ENCODE measurements at regions not wholly inside any gene's neighbourhood (a gene's known extent, or its start where the extent isn't known, plus 50 kb on each side); places are given as distances from the start of the nearest gene placed in this dataset.
"Not testable (repeated sequence)": the region's sequence is repeated elsewhere in the genome, so short reads cannot be mapped to it uniquely, and the experiment has no call there.

DNA sequence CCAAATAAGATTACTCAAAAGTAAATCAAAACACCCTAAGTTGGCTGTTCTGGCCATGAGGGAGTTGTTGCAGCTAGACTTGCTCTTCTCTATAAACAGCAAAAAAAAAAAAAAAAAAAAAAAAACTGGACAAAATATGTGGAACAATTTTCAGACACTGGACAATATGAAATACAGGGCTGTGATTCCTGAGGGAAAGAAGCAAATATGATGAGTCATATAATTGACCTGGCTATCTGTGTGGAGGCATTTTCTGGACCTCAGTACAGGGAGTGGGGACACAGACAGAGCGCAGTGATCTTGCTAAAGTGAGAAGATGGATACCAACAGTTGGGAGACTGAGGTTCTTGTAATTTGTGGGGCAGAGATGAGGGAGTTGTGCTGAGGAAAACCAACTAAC lies 192.0 kb upstream of the HAND2 start:
- DNase-seq (ENCODE audit: low read depth in 4 of 4, low spot score in 3 of 4): no peak

DNA sequence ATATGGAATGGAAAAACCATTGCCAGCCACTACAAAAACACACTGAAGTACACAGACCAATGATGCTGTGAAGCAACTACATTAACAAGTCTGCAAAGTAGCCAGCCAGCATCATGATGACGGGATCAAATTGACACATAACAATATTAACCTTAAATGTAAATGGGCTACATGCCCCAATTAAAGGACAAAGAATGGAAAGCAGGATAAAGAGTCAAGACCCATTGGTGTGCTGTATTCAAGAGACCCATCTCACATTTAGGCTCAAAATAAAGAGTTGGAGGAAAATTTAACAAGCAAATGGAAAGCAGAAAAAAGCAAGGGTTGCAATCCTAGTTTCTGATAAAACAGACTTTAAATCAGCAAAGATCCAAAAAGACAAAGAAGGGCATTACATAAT lies 188.5 kb upstream of the HAND2 start:
- DNase-seq (ENCODE audit: low read depth in 4 of 4, low spot score in 3 of 4): not testable (repeated sequence)

DNA sequence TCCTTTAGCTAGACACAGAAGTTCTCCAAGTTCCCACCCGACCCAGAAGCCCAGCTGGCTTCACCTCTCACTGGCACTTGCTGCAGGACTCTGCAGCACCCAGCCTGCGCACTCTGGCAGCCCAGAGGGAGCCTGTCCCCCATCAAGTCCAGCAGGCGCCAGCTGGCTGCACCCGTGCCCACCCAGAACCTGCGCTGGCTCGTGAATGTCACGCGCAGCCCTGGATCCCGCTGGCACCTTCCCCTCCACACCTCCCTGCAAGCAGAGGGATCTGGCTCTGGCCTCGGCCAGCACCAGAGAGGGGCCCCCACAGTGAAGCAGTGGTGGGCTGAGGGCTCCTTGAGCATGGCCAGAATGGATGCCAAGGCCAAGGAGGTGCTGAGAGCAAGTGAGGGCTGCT lies 187.6 kb upstream of the HAND2 start:
- DNase-seq (ENCODE audit: low read depth in 4 of 4, low spot score in 3 of 4): no peak

DNA sequence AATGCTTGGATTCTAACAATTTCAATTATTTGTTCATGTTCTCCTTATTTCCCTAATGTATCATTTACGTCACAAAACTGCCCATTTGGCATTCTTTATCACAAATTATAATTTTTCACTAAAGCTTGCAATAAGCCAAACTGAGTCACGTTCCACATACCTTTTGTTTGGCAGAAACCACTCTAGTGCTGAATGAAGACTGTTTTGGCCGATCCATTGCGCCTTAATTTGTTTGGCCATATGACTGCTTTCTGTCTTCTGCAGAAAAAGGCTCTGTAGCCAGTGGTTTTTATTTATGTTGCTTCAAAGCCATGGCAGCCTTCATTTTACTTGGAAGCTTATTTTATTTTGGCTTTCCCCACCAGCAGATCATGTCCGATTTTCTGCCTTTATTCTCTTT lies 184.4 kb upstream of the HAND2 start:
- no peak for DNase-seq (ENCODE audit: low read depth in 4 of 4, low spot score in 3 of 4)

DNA sequence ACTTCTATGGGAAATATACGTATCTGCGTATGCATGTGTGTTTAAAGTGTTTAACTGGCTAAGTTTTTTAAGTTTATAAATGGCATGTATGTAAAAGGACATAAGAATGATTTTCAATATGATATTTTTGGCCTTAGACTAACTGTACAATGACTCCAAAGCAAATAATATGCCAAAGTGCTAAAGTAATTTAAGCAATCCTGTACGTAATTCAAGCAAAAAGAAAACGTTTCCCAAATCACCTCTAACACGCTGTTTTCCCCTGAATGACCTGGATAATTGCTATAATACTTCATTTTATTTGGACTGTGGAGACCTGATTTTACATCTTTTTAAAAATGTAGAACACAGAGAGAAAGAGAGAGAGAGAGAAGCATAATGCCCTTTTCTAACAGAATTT lies 183.0 kb upstream of the HAND2 start:
- no peak for DNase-seq (ENCODE audit: low read depth in 4 of 4, low spot score in 3 of 4)

DNA sequence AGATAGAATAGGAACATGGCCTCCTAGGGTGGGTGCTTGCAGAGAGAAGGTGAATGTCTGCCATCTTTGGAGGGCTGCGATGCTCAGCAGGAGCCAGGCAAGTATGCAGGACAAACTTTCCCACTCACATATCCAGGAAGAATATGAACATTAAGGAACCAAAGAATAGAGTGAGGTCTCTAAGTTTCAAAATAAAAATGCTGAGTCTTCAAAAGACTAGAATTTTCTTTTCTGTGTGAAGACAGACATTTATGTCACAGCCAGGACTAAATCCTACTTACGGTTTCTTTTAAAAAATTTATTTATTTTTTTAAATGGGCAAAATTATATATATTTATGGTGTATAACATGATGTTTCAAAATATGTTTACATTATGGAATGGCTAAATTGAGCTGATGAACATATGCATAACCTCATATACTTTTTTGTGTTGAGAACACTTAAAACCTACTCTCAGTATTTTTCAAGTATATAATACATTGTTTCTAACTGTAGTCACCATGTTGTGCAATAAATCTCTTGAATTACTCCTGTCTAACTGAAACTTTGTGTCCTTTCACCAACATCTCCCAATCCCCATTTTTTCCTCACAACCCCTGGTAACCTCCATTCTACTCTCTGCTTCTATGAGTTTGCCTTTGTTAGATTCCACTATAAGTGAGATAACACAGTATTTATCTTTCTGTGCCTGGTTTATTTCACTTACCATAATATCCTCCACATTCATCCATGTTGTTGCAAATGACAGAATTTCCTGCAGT lies 177.8 kb upstream of the HAND2 start:
- DNase-seq (ENCODE audit: low read depth in 4 of 4, low spot score in 3 of 4): no peak

DNA sequence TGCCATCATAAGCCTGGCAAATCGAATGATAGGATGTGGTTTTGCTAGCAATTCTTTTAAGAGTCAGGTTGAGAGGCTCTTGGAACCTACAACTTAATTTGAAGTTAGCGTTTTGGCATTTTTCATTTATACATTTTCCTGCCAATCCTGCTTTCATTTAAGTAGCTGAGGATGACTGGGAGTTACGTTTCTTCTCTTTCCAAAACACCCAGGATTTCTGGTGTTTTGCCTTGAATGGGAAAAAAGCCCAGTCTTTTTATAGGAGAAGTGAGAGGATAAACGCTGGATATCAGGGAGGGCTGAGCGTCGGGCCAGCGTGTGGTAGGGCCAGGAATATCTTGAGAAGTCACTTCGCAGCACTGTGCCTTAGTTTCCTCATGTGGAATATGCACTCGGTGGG lies 174.2 kb upstream of the HAND2 start:
- no peak for DNase-seq (ENCODE audit: low read depth in 4 of 4, low spot score in 3 of 4)

DNA sequence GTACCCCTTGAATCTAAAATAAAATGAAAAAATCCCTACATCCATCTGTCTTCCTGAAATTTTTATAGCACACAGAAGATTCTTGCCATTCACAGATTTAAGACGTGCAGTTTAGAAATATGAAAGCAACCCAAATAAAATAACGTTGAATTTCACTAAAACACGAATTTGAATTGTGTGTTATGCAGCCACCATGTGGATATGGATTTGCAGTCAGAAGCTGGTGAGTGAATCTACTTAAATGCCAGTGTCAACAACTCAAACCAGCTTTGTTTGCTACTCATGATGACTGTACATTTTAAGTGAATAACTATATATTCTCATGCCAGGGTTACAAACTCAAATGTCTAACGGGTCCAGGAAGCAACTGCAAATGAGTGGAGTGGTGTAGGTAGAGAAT lies 173.0 kb upstream of the HAND2 start:
- DNase-seq (ENCODE audit: low read depth in 4 of 4, low spot score in 3 of 4): no peak

DNA sequence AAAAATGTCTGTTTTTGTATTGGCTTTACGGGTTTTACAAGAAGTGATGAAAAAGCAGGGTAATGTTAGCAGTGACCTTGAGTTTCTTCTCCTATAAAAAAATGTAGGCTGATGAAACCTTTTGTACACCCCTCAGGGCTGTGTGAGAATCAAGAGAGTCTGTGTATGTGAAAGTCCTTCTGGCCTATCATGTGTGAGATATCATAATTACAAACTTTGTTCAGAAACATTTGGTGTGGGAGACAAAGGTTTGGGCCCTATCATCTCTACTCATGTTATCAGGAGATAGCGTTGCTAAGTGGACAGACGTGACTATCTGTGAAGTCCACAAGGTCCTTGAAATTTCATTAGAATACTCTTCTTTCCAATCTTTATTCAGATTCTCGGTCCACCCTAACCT lies 170.6 kb upstream of the HAND2 start:
- DNase-seq (ENCODE audit: low read depth in 4 of 4, low spot score in 3 of 4): no peak

DNA sequence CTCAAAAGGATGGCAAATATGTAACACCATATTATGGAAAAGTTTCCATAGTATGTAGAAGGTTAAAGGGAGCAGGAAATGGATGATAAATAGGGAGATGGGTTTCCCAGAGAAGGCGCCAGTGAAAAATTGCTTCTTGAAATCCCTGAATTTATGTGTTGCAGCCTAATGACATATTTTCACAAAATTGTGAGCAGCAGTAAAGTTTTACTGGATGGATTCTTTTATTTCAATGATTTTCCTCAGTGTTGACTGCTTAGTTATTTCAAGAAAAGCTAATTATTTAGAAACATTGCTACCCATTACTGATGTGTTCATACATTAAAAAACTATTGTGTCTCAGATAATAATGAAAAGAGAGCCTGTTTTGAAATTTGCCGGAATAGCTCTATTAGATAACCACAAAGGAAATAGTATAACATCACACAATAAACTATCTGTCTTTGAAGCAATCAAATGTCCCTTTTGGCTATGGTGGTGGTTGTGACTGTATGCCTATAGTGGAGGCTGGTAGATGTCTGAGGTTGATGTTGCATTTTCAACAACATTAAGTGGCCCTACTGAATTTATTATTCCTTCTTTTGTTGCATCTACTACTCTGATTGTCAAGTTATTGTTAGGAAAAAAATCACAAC lies 169.9 kb upstream of the HAND2 start:
- no peak for DNase-seq (ENCODE audit: low read depth in 4 of 4, low spot score in 3 of 4)

DNA sequence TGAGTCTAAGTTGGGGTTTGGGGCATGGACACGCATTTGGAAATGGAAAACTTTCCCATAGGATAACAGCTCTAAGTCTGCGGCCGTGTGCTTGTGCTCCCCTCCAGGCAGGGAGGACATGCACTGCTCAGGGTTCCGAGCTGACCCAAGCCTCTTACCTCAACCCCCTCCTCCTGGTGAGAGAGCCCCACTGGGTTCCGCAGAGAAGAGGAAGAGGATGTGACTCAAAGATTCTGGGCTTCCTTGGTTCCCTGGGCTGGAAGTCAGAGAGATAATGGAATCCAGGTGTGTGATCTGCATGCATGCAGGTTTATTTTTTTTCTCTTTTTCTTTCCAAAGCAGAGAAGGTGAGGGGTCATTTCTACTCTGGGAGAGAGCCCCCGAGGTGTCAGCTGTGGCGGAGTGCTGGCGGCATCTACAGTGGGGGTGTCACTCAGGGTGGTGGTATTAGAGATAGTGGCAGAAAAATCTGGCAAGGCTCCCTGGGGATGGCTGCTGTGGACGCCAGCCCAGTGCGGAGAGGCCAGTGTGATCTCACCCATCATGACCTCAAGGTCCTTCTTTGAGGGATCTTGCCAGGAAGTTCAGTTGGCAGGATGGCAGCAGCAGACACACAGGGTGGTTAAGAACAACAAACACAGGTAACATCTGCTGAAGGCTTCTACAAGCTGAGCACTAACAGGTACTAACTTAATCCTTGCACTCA lies 168.7 kb upstream of the HAND2 start:
- DNase-seq (ENCODE audit: low read depth in 4 of 4, low spot score in 3 of 4): no peak

DNA sequence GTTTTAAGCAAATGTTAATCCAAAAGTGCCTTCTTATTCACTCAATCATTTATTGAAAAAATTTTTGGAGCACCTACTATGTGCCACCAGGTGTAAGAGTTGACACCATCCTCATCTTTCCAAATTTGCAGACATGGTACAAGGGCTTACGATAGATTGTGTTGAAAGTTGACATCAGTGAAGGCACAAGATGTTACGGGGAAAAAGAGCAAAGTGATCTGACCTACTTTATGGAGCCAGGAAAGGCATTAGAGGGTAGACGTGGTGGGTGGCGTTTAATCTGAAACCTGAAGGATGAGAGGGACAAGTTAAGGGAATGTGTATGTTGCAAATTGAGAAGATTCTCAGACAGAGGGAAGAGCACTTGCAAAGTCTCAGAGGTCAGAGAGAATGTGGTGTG lies 167.8 kb upstream of the HAND2 start:
- no peak for DNase-seq (ENCODE audit: low read depth in 4 of 4, low spot score in 3 of 4)

DNA sequence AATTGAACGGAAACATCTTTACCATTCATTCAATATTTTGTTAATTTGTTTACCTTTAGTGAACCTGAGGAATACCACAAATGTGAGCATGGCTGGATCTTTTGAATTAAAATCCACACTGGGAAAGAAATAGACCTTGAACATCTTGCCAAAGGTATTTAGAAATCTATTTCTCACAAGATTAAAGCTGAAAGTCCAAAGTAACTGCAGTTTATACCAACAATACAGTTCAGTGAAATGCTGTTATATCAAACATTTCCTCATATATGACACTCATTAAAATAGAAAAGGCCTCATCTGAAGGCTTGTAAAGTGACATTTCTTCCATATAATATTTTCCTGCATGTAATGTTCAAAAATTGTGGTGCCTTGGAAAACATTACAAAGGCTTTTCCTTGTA lies 166.5 kb upstream of the HAND2 start:
- DNase-seq (ENCODE audit: low read depth in 4 of 4, low spot score in 3 of 4): no peak

DNA sequence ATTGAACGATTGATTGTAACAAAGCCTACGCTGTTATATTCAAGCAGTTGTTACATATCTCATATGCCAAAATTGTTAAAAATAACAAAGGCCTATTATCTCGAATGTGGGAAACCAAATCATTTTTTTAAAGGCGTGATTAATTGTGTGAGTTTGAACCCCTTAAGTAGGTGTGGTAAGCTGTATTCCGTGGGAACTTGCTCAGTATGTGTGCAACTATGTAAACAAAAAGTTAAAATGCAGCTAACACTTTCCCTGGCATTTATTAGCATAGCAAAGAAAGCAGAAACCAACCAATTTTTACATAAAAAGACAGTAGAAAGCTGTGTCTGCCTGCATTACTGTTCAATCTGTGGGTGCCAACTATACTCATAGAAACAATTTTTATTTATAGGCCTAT lies 166.0 kb upstream of the HAND2 start:
- no peak for DNase-seq (ENCODE audit: low read depth in 4 of 4, low spot score in 3 of 4)

DNA sequence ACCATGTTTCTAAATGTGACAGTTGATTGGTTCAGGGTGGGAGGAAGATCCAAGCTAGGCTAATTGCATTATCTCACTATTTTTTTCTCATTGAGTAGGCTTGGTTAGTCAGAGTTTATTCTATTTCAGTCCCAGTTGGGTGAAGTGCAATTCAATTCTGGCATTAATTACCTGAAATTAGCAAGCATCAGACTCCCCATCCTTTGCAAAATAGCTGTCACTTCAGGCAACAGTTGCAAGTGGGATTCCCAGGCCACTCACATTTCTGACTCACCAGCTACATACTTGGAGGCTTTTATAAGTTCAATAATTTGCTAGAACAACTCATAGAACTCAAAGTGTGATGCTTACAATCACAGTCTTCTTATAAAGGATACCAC lies 155.8 kb upstream of the HAND2 start:
- DNase-seq (ENCODE audit: low read depth in 4 of 4, low spot score in 3 of 4): no peak

DNA sequence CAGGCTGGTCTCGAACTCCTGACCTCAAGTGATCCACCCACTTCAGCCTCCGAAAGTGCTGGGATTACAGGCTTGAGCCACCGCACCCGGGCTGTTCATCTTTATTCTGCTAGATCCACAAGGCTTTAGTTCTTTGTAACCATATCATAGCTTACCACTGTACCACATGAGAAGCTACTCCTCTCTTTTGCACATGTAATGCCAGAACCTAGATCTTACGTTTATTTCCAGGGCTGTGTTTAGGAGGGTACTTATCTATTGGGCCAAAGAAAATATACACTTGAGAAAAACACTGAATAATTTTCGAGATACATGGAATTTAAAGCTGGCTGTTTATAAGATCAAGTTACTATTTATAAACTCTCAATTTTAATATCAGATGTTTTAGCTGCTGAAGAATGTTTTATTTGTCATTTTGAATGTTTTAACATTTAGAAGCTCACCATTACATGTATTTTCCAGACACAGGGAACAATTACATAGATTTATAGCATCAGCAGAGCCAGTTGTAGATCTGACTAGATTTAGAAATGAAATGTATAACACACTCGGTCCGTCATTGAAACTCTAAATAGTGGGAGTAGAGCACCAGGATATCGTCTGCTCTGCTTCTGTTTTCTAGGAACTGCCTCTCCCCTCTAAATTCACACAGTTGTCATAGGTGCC lies 155.3 kb upstream of the HAND2 start:
- DNase-seq (ENCODE audit: low read depth in 4 of 4, low spot score in 3 of 4): no peak

DNA sequence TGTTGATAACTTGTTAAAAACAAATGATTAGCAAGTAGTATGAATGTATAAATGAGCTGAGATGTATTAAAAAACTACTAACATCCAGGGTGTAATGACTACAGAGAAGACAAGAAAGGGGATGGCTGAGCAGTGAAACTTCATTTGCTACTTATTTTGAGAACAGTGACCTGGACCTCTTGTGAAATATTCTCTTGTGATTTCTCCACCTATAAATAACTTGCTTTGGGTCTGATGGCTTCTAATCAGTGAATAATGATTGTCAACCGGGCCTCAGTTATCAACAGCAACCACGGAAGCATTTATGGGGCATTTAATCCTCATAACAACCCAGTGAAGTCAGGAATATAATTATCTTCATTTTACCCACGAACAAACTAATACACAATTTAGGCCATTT lies 154.2 kb upstream of the HAND2 start:
- no peak for DNase-seq (ENCODE audit: low read depth in 4 of 4, low spot score in 3 of 4)

DNA sequence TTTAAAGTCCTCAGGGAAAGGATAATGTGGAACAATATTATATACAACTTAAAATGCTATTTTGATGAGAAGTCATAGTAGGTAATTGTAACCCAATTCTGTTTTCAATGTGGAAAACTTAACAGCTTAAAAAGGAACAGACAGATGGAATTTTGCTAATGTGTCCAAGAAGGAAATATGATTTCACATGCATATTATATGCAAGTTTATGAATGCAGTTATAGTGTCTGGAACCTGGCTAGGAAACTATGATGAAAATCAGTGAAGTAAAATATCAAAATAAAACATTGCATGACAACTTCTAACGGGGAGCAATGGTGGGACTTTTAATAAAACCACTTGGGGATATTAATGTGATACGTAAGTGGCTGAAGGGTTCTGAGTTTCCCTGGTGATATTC lies 152.6 kb upstream of the HAND2 start:
- DNase-seq (ENCODE audit: low read depth in 4 of 4, low spot score in 3 of 4): no peak

DNA sequence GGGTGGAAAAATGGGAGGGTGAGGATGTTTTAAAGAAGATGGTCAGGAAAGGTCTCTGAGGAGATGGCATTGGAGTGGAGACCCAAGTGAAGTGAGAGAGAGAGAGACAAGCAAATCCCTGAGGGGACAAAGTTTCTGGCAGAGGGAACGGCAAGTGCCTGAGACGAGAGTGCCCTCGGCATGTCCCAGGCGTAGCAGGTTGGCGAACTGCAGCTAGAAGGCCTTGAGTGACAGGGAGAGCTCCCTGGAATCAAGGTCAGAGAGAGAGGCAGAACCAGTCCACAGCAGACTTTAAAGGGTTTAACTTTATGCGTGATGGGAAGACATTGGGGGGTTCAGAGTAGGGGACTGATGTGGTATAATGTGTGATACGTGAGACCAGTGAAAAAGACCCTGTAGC lies 150.2 kb upstream of the HAND2 start:
- DNase-seq (ENCODE audit: low read depth in 4 of 4, low spot score in 3 of 4): no peak

DNA sequence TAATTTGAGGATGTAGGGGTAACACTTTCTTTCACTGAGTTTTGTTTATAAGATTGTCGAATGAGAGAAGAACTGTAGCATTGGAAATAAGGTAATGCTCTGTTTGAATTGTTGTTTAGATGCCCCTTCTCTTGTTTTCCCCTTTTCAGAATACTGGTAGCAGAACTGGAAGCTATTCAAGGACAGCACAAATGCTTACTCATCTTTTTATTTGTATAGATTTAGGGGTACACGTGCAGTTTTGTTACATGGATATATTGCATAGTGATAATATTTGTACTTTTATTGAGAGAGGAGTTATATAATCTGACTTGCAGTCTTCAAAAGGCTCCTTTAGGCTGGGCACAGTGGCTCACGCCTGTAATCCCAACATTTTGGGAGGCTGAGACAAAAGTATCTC lies 145.4 kb upstream of the HAND2 start:
- no peak for DNase-seq (ENCODE audit: low read depth in 4 of 4, low spot score in 3 of 4)

DNA sequence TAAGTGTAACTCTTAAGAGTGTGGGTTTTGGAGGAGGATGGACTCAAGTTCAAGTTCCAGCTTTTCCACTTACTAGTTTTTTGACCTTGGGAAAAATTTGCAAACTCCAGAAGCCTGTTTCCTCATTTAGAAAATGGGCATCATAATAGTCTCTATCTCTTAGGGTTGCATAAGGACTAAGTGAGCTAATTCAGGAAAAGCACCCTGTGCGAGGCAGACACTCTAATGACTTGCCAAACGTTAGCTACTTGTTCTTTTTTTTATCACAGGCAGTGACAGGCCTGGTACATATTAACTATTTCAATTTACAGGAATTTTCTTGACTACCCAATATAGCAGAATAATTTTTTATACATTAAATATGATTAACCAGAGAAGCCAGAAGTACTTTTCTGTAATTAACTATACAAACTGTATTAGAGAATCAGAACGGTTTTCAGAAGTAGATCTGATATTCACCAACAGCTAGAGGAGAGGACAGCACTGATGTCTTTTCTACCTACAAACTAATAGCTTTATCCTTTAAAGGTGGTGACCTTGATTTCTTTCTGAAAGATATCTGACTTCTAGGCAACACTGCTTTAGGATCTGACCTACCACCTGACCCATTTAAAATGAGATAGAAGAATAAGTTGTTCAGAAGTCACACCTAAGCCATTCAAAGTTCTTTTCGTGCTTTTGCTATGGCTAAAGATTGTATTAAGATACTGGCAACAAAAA lies 139.6 kb upstream of the HAND2 start:
- DNase-seq (ENCODE audit: low read depth in 4 of 4, low spot score in 3 of 4): no peak
